ENCODE measurements at regions not wholly inside any gene's neighbourhood (a gene's known extent, or its start where the extent isn't known, plus 50 kb on each side); places are given as distances from the start of the nearest gene placed in this dataset.

- DNase-seq (ENCODE audit: low read depth) = no peak
- no peak for TF ChIP-seq CTCF (IDR thresholded peaks at IDR 0.05; ENCODE audit: control insufficient read depth, extremely low read depth, insufficient read depth)
- H3K4me3 ChIP-seq (ENCODE audit: low read depth, low read length) = no peak overlapping the region
These were observed 781.0 kb upstream of the ADGRB3 start for GRCh38 chr6:67854098-67854497.

- DNase-seq (ENCODE audit: low read depth) = no peak
- TF ChIP-seq CTCF (IDR thresholded peaks at IDR 0.05; ENCODE audit: control insufficient read depth, extremely low read depth, insufficient read depth) = no peak
- no peak overlapping the region for H3K4me3 ChIP-seq (ENCODE audit: low read depth, low read length)
These were observed 795.3 kb upstream of the ADGRB3 start for GRCh38 chr6:67839818-67840217.

- H3K4me3 ChIP-seq (ENCODE audit: low read depth, low read length) = no peak overlapping the region
- DNase-seq (ENCODE audit: low read depth) = no peak
- no peak for TF ChIP-seq CTCF (IDR thresholded peaks at IDR 0.05; ENCODE audit: control insufficient read depth, extremely low read depth, insufficient read depth)
These were observed 809.7 kb upstream of the ADGRB3 start for GRCh38 chr6:67825201-67825895.

- no peak for TF ChIP-seq CTCF (IDR thresholded peaks at IDR 0.05; ENCODE audit: control insufficient read depth, extremely low read depth, insufficient read depth)
- no peak for DNase-seq (ENCODE audit: low read depth)
- H3K4me3 ChIP-seq (ENCODE audit: low read depth, low read length) = no peak overlapping the region
These were observed 816.8 kb upstream of the ADGRB3 start for GRCh38 chr6:67818322-67818721.

- DNase-seq (ENCODE audit: low read depth) = no peak
- no peak overlapping the region for H3K4me3 ChIP-seq (ENCODE audit: low read depth, low read length)
- TF ChIP-seq CTCF (IDR thresholded peaks at IDR 0.05; ENCODE audit: control insufficient read depth, extremely low read depth, insufficient read depth) = no peak
These were observed 819.5 kb upstream of the ADGRB3 start for GRCh38 chr6:67815623-67816022.

- H3K4me3 ChIP-seq (ENCODE audit: low read depth, low read length) = no peak overlapping the region
- no peak for TF ChIP-seq CTCF (IDR thresholded peaks at IDR 0.05; ENCODE audit: control insufficient read depth, extremely low read depth, insufficient read depth)
- no peak for DNase-seq (ENCODE audit: low read depth)
These were observed 820.8 kb upstream of the ADGRB3 start for GRCh38 chr6:67814262-67814661.

GRCh38 chr6:67812693-67813092 is 822.4 kb upstream of the ADGRB3 start:
- DNase-seq (ENCODE audit: low read depth) = no peak
- TF ChIP-seq CTCF (IDR thresholded peaks at IDR 0.05; ENCODE audit: control insufficient read depth, extremely low read depth, insufficient read depth) = no peak
- no peak overlapping the region for H3K4me3 ChIP-seq (ENCODE audit: low read depth, low read length)

Measured in LNCaP clone FGC (cell line).